Endodermal cell (in vitro differentiated cells): ENCODE measurements at regions not wholly inside any gene's neighbourhood (a gene's known extent, or its start where the extent isn't known, plus 50 kb on each side); places are given as distances from the start of the nearest gene placed in this dataset.

Experiments used
- DNase-seq: peaks from one replicate; pipeline ENCODE4 v3.0.0-alpha.2; 2017
- H3K27ac ChIP-seq: 2 replicates; pipeline ENCODE4 v1.5.1; 2013; ENCODE audit warnings: mild to moderate bottlenecking, low read depth, low read length, moderate library complexity
- H3K27me3 ChIP-seq: 2 replicates; pipeline ENCODE4 v1.6.1; 2013; ENCODE audit warnings: mild to moderate bottlenecking, low read length, moderate library complexity; ENCODE audit not compliant: insufficient read depth, control insufficient read depth, poor library complexity, severe bottlenecking
- H3K36me3 ChIP-seq: 2 replicates; pipeline ENCODE4 v1.7.0; 2013; ENCODE audit warnings: mild to moderate bottlenecking, low read length, moderate library complexity; ENCODE audit not compliant: control insufficient read depth, insufficient read depth
- H3K4me1 ChIP-seq: one replicate; pipeline ENCODE4 v1.7.0; 2013; ENCODE audit warnings: low read length; ENCODE audit not compliant: control insufficient read depth, insufficient read depth
- H3K4me3 ChIP-seq: 2 replicates; pipeline ENCODE4 v1.5.1; 2013; ENCODE audit warnings: mild to moderate bottlenecking, low read length, moderate library complexity
- H3K9ac ChIP-seq: 2 replicates; pipeline ENCODE4 v1.6.1; 2013; ENCODE audit warnings: mild to moderate bottlenecking, low read length, moderate library complexity; ENCODE audit not compliant: poor library complexity, severe bottlenecking; ENCODE audit errors: extremely low read depth
- H3K9me3 ChIP-seq: 2 replicates; pipeline ENCODE4 v1.6.1; 2013; ENCODE audit warnings: mild to moderate bottlenecking, low read length, moderate library complexity; ENCODE audit not compliant: control insufficient read depth
- H3K27ac Mint-ChIP-seq: 2 replicates; pipeline ENCODE4 v1.8.0; 2020; ENCODE audit warnings: mixed read lengths
- H3K27me3 Mint-ChIP-seq: 2 replicates; pipeline ENCODE4 v1.8.0; 2021; ENCODE audit warnings: mild to moderate bottlenecking, mixed read lengths; ENCODE audit not compliant: insufficient read depth
- H3K36me3 Mint-ChIP-seq: 2 replicates; pipeline ENCODE4 v1.8.0; 2020; ENCODE audit warnings: low read depth, mixed read lengths
- H3K4me1 Mint-ChIP-seq: 2 replicates; pipeline ENCODE4 v1.8.0; 2020; ENCODE audit warnings: mixed read lengths
- H3K4me3 Mint-ChIP-seq: 2 replicates; pipeline ENCODE4 v1.8.0; 2020; ENCODE audit warnings: mild to moderate bottlenecking, moderate library complexity, mixed read lengths
- H3K9me3 Mint-ChIP-seq: 2 replicates; pipeline ENCODE4 v1.8.0; 2020; ENCODE audit warnings: mild to moderate bottlenecking, mixed read lengths
- WGBS, 2 experiments: methylation state at CpG; one replicate each; pipeline versions ENCODE4 v1.1.5 to v1.1.7; 2013; ENCODE audit warnings: missing lambda C conversion rate in 2 of 2, mixed read lengths in 1 of 2; ENCODE audit not compliant: insufficient coverage in 1 of 2, insufficient read length in 1 of 2; 5-methylcytosine and 5-hydroxymethylcytosine counted together
- TF ChIP-seq, protein P1 (sequence below): fragments of 200-600 bp; sonication (generic); conservative IDR thresholded peaks from 2 replicates; pipeline ENCODE4 v1.5.0; 2021; ENCODE audit warnings: antibody characterized with exemption, mild to moderate bottlenecking

DNA sequence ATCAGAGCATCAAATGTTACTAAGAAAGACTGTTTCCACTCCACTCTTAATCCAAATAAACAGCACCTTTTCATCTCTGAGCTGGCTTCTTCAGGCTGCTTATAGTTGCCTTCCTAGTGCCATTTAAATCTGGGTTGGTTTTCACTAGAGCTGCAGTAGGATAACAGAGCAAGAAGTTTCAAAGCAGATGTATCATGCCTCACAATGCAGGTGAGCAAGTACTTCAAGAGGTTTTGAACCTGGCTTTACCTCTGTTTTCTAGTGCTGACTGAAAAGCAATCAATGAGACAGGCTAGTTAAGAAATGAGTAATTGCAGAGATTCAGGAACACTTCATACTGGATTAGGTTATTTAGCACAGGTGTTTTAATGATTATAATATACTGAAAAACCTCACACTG lies 147.7 kb upstream of the SATB1 start:
- TF ChIP-seq, protein P1, sequence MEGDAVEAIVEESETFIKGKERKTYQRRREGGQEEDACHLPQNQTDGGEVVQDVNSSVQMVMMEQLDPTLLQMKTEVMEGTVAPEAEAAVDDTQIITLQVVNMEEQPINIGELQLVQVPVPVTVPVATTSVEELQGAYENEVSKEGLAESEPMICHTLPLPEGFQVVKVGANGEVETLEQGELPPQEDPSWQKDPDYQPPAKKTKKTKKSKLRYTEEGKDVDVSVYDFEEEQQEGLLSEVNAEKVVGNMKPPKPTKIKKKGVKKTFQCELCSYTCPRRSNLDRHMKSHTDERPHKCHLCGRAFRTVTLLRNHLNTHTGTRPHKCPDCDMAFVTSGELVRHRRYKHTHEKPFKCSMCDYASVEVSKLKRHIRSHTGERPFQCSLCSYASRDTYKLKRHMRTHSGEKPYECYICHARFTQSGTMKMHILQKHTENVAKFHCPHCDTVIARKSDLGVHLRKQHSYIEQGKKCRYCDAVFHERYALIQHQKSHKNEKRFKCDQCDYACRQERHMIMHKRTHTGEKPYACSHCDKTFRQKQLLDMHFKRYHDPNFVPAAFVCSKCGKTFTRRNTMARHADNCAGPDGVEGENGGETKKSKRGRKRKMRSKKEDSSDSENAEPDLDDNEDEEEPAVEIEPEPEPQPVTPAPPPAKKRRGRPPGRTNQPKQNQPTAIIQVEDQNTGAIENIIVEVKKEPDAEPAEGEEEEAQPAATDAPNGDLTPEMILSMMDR = no peak
- no peaks in the 10 kb centered on the region for H3K36me3 ChIP-seq
- no peaks in the 10 kb centered on the region for H3K27me3 Mint-ChIP-seq

DNA sequence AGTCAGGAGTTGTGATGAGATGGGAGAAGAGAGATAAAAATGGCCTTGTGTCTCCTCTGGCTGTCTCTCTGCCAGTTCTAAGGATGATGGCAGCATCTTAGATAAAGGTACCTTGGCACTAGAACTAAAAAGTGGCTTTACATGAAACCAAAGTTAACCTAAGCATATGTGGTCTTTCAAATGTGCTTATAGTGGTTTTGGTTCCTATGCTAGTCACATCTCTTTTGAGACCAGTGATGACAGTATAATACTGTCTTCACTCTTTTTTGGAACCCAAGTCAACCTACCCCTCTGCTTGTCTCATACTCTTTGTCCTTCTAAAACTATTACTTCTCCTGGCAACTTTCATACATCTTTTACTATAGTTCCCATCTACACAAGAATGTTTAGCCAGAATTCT lies 142.2 kb upstream of the SATB1 start:
- no peaks in the 10 kb centered on the region for H3K36me3 Mint-ChIP-seq
- no peaks in the 10 kb centered on the region for H3K9me3 Mint-ChIP-seq
- Histone ChIP-seq H3K4me1 (peaks cover 3% of the 10 kb centered on the region), H3K9me3 (no peaks in the 10 kb centered on the region), H3K27ac (no peak overlapping the region), H3K9ac (no peak overlapping the region), H3K36me3 (no peaks in the 10 kb centered on the region), H3K4me3 (no peak overlapping the region), H3K27me3 (no peaks in the 10 kb centered on the region)
- peaks cover 15% of the 10 kb centered on the region for H3K4me1 Mint-ChIP-seq
- TF ChIP-seq, protein P1 = no peak
- no peaks in the 10 kb centered on the region for H3K27me3 Mint-ChIP-seq
- no peak overlapping the region for H3K27ac Mint-ChIP-seq
- no peak overlapping the region for H3K4me3 Mint-ChIP-seq
- no peak for DNase-seq

More for the DNA sequence above, 147.7 kb upstream of the SATB1 start:
- Histone ChIP-seq H3K9me3 (no peaks in the 10 kb centered on the region), H3K27me3 (no peaks in the 10 kb centered on the region), H3K4me3 (no peak overlapping the region), H3K9ac (no peak overlapping the region), H3K4me1 (no peaks in the 10 kb centered on the region), H3K27ac (no peak overlapping the region)
- H3K36me3 Mint-ChIP-seq = no peaks in the 10 kb centered on the region
- DNase-seq = no peak
- H3K4me1 Mint-ChIP-seq = no peaks in the 10 kb centered on the region
- H3K27ac Mint-ChIP-seq = no peak overlapping the region
- H3K9me3 Mint-ChIP-seq = no peaks in the 10 kb centered on the region
- no peak overlapping the region for H3K4me3 Mint-ChIP-seq

DNA sequence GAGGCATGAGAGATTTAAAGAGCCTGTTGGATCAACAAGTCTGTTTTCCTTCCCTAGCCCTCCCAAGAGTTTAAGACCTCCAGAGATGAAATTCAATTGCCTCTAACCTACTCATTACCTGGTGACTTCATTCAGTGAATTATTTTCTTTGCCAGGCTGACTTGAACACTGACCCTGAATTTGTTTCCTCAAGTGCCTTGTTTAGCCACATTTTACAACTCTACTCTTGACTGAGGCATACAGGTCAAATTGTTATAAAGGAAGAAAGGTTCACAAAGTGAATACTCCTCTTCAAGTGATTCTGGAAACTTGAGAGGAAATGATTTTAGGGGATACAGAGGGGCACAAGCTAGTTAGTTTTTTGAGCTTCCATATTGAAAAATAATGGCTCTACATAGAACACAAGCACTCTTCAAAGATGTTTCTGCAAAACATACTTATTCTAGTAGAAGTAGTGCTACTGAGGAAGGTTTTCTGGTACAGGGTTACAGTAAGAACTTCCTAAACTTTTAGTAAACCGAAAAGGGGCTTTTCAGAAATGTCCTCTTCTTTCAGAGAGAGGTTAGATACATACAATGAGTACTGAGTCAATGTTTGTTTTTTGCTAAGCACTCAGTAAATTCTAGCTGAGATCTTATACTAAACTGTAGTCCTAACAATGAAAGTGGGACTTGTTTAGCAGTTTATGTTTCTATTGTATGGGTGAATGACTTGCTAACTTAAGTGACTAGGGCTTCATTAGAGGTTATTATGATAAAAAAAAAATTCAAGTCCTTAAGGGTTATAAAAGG lies 137.4 kb upstream of the SATB1 start:
- no peaks in the 10 kb centered on the region for H3K9me3 ChIP-seq
- H3K4me1 Mint-ChIP-seq = peaks cover 40% of the 10 kb centered on the region

More for the DNA sequence above, 137.4 kb upstream of the SATB1 start:
- Mint-ChIP-seq H3K27ac (no peak overlapping the region), H3K27me3 (peaks cover 14% of the 10 kb centered on the region), H3K36me3 (no peaks in the 10 kb centered on the region), H3K9me3 (no peaks in the 10 kb centered on the region), H3K4me3 (no peak overlapping the region)
- no peak overlapping the region for H3K4me3 ChIP-seq
- H3K4me1 ChIP-seq = peaks cover 3% of the 10 kb centered on the region
- H3K27me3 ChIP-seq = peaks cover 5% of the 10 kb centered on the region
- WGBS, 2 experiments = 88% methylated on average over 1 of the region's 1 CpG; no CpG with 5 or more reads in 1 of the 2 experiments
- no peaks in the 10 kb centered on the region for H3K36me3 ChIP-seq
- TF ChIP-seq, protein P1 = no peak
- no peak overlapping the region for H3K9ac ChIP-seq
- no peak for DNase-seq
- H3K27ac ChIP-seq = no peak overlapping the region
